Activated T-helper 1 cell treated with anti-CD3 and anti-CD28 coated beads, Interleukin-12 subunit alpha, Interleukin-12 subunit beta, Interleukin-2, Interleukin-4 antibody, amounts not matched to agents 30 ng/mL and 10 ng/mL and 1 ng/mL, durations not matched to agents 14 hours and 24 hours and 36 hours (primary cell): ENCODE measurements at regions not wholly inside any gene's neighbourhood (a gene's known extent, or its start where the extent isn't known, plus 50 kb on each side); places are given as distances from the start of the nearest gene placed in this dataset.

Experiments
- DNase-seq: peaks from one replicate; pipeline ENCODE4 v3.0.0; 2021; ENCODE audit warnings: low spot score
- H3K27ac Mint-ChIP-seq: one replicate; pipeline ENCODE4 v1.8.0; 2021; ENCODE audit warnings: mild to moderate bottlenecking, mixed read lengths
- H3K27me3 Mint-ChIP-seq: one replicate; pipeline ENCODE4 v1.8.0; 2022; ENCODE audit warnings: mild to moderate bottlenecking, moderate library complexity, mixed read lengths; ENCODE audit not compliant: insufficient read depth
- H3K36me3 Mint-ChIP-seq: one replicate; pipeline ENCODE4 v1.8.0; 2021; ENCODE audit warnings: low read depth, mixed read lengths
- H3K4me1 Mint-ChIP-seq: one replicate; pipeline ENCODE4 v1.8.0; 2021; ENCODE audit warnings: low read depth, mixed read lengths
- H3K4me3 Mint-ChIP-seq: one replicate; pipeline ENCODE4 v1.8.0; 2021; ENCODE audit warnings: mild to moderate bottlenecking, moderate library complexity, mixed read lengths
- H3K9me3 Mint-ChIP-seq: one replicate; pipeline ENCODE4 v1.8.0; 2021; ENCODE audit warnings: mixed read lengths
- intact Hi-C: fragments of 100-400 bp; cut with micrococcal nuclease; formaldehyde crosslinking; loops from one replicate; pipeline ENCODE4 v1.15.1; 2024

DNA sequence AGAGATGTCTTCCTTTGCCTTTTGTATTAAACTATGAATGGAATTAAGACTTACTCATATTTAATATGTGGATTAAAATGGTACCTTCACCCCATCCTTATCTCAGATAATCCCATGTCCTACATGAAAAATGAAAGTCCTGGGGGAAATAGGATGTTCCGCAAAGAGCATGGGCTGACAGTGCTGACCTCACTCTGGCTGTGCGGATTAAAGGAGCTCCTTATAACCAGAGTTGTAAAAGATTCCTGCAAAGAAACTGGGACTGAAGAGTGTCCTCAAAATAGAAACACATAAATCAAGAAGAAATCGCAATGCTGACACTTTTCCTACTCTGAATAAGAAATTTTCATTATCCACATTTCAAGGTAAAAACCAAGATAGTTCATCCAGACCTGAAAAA lies 384.5 kb downstream of the LIG4 start:
- Mint-ChIP-seq H3K27me3 (no peaks in the 10 kb centered on the region), H3K9me3 (no peaks in the 10 kb centered on the region), H3K36me3 (no peaks in the 10 kb centered on the region), H3K4me1 (no peaks in the 10 kb centered on the region), H3K27ac (no peak overlapping the region), H3K4me3 (no peak overlapping the region)
- intact Hi-C loops: no loop called here
- no peak for DNase-seq

DNA sequence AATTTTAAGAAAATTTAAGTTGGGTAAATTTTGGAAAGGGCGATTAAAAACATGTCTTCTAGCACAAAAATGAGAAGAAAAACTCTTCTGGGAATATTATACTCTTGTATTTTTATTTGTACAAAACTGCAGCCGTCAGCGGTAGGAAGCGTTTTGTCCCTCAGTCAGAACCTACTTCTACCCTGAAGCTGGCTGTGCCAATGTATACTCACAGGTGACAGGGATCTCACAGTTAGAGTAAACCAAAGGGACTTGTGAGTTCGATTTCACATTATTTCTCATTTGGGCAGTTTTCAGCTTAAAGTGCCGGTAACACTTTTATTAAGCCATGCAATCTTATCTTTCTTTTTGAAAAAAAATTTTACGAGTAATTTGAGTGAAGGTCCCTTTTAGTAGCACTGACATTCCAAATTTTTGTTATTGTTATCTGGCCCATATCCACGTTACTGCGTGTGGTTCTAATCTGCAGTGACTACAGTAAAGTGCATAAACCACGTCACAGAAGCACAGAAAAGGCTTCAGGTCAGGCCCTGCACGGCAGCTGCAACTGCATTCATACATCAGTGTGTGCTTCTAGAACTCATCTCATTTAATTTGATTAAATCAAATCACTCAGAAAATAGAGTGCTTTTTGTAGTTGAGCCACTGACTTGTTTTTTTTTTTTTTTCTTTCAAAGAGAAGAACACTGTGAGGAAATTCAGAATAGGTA lies 387.3 kb downstream of the LIG4 start:
- H3K27me3 Mint-ChIP-seq: no peaks in the 10 kb centered on the region
- intact Hi-C loops: no loop called here

DNA sequence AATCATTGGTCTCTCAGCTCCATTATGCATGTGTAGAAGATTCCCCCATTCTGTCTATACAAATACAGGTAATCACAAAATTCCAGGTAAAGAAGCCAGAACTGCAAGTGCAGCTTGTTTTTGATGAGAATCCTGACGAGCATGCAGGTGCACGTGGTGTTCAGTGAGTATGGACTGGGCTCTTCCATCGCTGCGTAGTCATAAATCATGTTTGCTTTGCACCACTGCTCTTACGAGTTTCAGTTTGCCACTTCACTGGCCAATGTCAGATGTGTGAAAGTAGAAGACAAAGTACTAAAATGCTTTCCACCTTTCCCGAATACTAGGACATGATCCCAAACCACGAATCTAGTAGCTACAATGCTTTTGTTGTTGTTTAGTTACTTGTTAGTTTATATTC lies 390.7 kb downstream of the LIG4 start:
- Mint-ChIP-seq H3K4me3 (no peak overlapping the region), H3K36me3 (no peaks in the 10 kb centered on the region), H3K4me1 (no peaks in the 10 kb centered on the region), H3K27ac (no peak overlapping the region), H3K27me3 (no peaks in the 10 kb centered on the region), H3K9me3 (no peaks in the 10 kb centered on the region)
- intact Hi-C loops: no loop called here
- no peak for DNase-seq

More for the DNA sequence above, 387.3 kb downstream of the LIG4 start:
- Mint-ChIP-seq H3K36me3 (no peaks in the 10 kb centered on the region), H3K4me1 (no peaks in the 10 kb centered on the region), H3K9me3 (no peaks in the 10 kb centered on the region), H3K27ac (no peak overlapping the region), H3K4me3 (no peak overlapping the region)
- DNase-seq: no peak

DNA sequence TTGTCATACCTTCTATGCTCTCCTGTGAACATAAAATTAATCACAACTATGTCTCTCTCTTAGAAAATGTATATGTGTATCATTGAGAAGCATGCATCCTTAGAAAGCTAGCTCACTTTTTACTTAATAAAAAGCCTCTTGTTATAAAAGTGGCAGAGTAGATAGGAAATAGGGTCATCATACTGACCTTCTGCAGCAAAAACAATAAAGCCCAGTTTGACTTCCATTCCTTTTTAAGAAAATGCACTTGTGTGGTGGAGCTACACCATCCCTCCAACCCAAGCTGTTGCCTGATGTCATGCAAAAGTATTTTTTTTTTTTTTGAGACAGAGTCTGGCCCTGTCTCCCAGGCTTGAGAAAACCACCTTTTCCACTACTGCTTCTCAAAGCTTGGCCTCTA lies 393.3 kb downstream of the LIG4 start:
- intact Hi-C loops: no loop called here
- no peaks in the 10 kb centered on the region for H3K27me3 Mint-ChIP-seq
- H3K36me3 Mint-ChIP-seq: no peaks in the 10 kb centered on the region
- DNase-seq: no peak
- H3K9me3 Mint-ChIP-seq: no peaks in the 10 kb centered on the region
- no peak overlapping the region for H3K27ac Mint-ChIP-seq
- H3K4me3 Mint-ChIP-seq: no peak overlapping the region
- no peaks in the 10 kb centered on the region for H3K4me1 Mint-ChIP-seq

DNA sequence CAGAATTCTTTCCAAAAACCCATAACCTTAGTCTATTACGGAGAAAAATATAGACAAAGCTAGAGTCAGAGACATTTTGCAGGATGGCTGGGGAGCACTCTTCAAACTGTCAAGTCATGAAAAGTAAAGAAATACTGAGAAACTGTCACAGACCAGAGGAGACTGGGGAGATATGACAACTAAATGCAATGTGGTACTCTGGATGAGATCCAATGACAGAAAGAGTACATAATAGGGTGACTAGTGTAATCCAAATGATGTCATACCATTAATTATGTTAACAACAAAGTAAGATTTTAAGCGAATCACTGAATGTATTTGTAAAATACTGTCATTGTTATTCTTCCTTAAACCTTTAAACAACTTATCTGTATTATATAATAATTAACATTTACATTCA lies 393.8 kb downstream of the LIG4 start:
- H3K4me3 Mint-ChIP-seq: no peak overlapping the region
- no peaks in the 10 kb centered on the region for H3K9me3 Mint-ChIP-seq
- no peaks in the 10 kb centered on the region for H3K36me3 Mint-ChIP-seq
- H3K27me3 Mint-ChIP-seq: no peaks in the 10 kb centered on the region
- no peak overlapping the region for H3K27ac Mint-ChIP-seq
- no peaks in the 10 kb centered on the region for H3K4me1 Mint-ChIP-seq
- intact Hi-C loops: no loop called here
- DNase-seq: no peak

DNA sequence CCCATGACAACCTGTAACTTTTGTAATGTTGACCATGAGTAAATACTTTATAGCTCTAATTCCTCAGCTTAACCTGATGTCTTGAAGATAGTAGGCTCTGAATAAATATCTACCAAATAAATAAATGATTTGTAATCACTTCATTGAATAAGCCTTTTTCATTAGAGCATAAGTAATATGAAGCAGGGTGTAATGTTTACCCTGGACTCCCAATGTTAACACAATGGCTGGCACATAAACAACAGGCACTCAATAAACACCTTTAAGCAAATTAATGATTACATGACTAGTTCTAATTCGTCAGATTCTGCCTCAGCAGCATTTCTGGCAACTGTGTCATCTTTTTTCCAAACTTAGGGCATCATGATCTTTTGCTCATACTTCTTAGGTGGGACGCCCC lies 396.3 kb downstream of the LIG4 start:
- Mint-ChIP-seq H3K27ac (no peak overlapping the region), H3K4me1 (no peaks in the 10 kb centered on the region), H3K27me3 (no peaks in the 10 kb centered on the region), H3K36me3 (no peaks in the 10 kb centered on the region), H3K9me3 (no peaks in the 10 kb centered on the region), H3K4me3 (no peak overlapping the region)
- intact Hi-C loops: no loop called here
- DNase-seq: no peak

DNA sequence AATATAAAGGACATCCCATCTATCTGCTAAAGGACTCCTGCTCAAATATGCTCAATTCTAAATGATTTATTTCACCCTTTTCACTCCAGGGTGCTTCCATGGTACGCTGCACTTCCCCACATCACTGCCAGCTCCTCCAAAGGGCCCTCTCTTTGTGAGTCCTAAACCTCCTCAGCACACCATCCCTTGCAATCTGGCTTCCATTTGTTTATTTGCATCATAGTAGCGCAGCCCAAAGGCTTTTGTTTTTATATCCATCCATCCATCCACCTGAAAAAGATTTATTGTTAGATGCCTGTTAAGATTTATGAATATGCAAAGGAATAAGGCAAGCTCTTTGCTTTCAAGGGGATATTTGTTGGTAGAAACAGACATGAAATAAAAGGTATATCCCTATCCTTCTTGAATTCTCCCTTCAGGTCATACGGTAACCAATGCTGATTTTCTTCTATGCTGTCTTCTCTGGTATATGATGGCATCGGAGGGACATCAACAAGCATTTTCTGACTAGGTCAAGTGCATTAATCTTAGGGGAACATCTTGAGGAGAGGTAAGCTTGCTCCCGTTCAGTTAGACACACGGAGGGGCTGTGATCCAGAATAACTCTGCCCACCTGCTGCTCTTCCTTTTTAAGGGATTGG lies 397.6 kb downstream of the LIG4 start:
- intact Hi-C loops: no loop called here
- no peaks in the 10 kb centered on the region for H3K27me3 Mint-ChIP-seq
- H3K36me3 Mint-ChIP-seq: no peaks in the 10 kb centered on the region
- no peaks in the 10 kb centered on the region for H3K9me3 Mint-ChIP-seq
- H3K27ac Mint-ChIP-seq: no peak overlapping the region
- no peaks in the 10 kb centered on the region for H3K4me1 Mint-ChIP-seq
- no peak for DNase-seq
- no peak overlapping the region for H3K4me3 Mint-ChIP-seq

DNA sequence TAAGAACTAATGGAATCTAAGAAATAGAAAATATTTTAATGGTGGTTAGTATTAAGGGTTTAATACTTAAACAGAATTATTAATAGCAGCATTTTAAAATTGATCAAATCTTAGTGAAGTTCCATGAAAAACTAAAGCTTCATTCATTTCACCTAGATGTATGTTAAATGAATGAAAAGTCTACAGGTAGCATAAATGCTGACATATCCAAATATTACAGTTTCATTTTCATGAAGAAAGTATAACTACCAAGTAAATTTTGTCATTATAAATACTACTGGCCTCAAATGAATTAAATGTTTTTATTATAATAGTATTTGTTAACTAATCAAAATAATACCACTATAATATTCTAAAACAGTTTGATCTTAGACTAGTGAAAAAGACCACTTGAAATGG lies 403.3 kb downstream of the LIG4 start:
- no peaks in the 10 kb centered on the region for H3K36me3 Mint-ChIP-seq
- no peak overlapping the region for H3K27ac Mint-ChIP-seq
- no peaks in the 10 kb centered on the region for H3K9me3 Mint-ChIP-seq
- H3K4me3 Mint-ChIP-seq: no peak overlapping the region
- no peak for DNase-seq
- H3K27me3 Mint-ChIP-seq: no peaks in the 10 kb centered on the region
- intact Hi-C loops: no loop called here
- no peaks in the 10 kb centered on the region for H3K4me1 Mint-ChIP-seq

DNA sequence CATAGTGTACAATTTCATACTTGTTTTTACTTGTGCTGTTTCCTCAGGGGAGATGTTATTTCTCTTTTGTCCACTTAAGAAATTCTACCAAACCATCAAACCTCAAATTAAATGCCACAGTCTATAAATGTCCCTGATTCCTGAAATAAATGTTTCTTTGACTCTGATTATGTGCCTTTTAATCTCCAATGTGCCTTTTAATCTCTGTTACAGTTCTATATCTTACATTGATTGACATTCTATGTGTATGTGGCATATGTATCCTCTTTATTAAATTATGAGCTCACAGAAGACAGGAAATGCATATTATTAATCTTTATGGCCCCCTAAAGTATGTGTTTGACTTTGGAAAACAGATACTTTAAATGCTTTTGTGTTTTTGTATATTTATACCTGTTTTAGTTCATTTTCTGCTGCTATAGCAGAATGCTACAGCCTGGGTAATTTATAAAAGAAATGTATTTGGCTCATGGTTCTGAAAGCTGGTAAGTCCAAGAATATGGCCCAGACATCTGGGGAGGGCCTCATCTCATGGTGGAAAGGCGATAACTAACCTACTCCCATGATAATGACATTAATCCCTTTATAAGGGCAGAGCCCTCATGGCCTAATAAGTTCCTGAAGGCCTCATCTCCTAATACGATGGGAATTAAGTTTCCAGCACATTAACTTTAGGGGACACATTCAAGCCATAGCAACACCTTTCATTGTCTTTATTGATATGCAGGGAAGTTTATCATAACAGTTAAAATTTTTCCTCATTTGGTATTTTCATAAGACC lies 403.9 kb downstream of the LIG4 start:
- no peaks in the 10 kb centered on the region for H3K4me1 Mint-ChIP-seq
- H3K27ac Mint-ChIP-seq: no peak overlapping the region
- H3K4me3 Mint-ChIP-seq: no peak overlapping the region
- intact Hi-C loops: no loop called here
- no peaks in the 10 kb centered on the region for H3K36me3 Mint-ChIP-seq
- H3K9me3 Mint-ChIP-seq: no peaks in the 10 kb centered on the region
- H3K27me3 Mint-ChIP-seq: no peaks in the 10 kb centered on the region
- DNase-seq: no peak

DNA sequence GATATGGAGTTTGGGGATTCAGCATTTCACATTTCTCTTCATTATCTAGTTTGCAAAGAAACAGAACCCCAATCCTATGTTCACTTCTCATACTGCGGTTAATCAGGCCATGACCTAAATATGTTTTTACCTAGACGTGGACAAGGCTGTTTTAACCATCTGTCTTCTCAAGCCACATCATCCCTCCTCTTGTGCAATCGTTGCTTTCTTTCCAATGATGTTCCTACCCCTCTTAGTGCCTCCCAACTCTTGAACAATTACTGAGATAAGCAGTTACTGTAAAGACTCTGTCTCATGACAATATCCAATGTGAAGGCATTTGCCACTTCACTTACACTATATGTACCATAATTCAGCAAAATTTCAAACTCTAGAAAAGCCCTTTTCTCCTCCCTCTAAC lies 406.2 kb downstream of the LIG4 start:
- no peak for DNase-seq

DNA sequence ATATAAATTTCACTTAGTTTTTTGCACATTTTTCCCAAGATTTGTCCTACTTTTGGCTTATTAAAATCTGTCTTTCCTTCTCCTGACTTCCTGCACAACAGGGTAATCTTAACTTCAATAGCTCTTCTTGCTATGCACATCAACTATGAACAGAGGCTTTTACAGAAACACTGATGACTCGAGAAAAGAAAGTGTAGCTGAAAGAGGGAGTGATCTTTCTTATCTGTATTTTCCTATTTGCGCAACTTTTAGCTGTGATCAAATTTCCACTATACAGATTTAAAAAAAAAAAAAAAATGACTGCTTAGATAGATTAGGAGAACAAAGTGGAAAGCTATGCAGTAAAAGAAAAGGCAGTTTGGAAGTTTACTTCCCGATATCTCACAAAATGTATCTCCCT lies 406.9 kb downstream of the LIG4 start:
- no peaks in the 10 kb centered on the region for H3K4me1 Mint-ChIP-seq
- H3K27ac Mint-ChIP-seq: no peak overlapping the region
- DNase-seq: no peak
- H3K36me3 Mint-ChIP-seq: no peaks in the 10 kb centered on the region
- no peaks in the 10 kb centered on the region for H3K27me3 Mint-ChIP-seq
- intact Hi-C loops: no loop called here
- H3K4me3 Mint-ChIP-seq: no peak overlapping the region
- no peaks in the 10 kb centered on the region for H3K9me3 Mint-ChIP-seq

More for the DNA sequence above, 406.2 kb downstream of the LIG4 start:
- Mint-ChIP-seq H3K4me1 (no peaks in the 10 kb centered on the region), H3K36me3 (no peaks in the 10 kb centered on the region), H3K4me3 (no peak overlapping the region), H3K9me3 (no peaks in the 10 kb centered on the region), H3K27ac (no peak overlapping the region), H3K27me3 (no peaks in the 10 kb centered on the region)
- intact Hi-C loops: no loop called here

DNA sequence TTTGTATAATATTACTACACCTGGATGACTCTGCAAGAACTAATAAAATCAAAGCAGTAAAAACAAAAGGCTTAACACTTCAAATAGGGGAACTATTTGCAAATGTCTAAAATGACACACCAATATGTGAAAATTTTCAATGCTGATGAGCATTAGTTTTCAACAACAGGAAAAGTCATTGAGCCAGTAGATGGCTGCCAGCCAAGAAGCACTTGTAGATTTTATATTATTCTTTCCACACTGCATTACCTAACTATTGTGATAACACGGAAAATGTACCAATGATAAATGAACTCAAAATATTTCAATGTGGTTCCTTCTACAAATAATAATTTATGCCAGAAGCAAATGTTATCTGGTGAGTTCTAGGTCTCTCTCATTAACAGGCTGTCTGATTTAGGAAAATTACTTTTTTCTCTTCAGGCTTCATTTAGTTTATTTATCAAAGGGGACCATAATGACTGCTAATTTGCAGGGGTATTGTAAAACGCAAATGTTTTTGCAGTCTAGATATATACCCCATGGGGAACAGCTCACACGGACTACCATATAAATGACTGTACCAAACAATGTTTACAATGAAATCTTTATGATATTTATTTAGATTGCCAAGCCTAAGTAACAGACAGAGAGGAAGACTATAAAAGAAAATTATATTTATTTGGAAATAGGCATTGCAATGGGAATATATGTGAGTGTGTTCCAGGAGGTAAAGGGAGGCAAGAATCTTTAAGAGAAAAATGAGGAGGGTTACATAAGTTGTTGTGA lies 407.8 kb downstream of the LIG4 start:
- H3K4me1 Mint-ChIP-seq: no peaks in the 10 kb centered on the region
- no peak overlapping the region for H3K4me3 Mint-ChIP-seq
- H3K9me3 Mint-ChIP-seq: no peaks in the 10 kb centered on the region
- H3K27me3 Mint-ChIP-seq: no peaks in the 10 kb centered on the region
- no peak overlapping the region for H3K27ac Mint-ChIP-seq
- no peaks in the 10 kb centered on the region for H3K36me3 Mint-ChIP-seq
- no peak for DNase-seq
- intact Hi-C loops: no loop called here

DNA sequence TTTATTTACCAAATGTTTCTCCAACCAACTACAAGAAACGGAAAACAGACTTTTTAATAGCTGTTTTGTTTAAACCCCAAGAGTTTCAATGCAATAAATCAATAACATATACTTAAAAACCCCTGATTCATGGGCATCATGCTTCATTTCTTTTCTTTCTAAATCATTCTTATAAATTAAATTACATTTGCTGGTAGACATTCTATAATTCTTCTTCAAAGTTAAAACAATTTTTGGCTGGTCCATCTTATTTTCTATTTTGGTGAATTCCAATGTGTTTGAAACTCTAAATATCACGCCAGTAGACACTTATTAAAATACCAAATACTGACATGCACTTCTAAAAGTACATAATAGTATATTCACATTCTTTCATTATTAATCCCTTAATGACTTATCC lies 408.6 kb downstream of the LIG4 start:
- H3K27me3 Mint-ChIP-seq: no peaks in the 10 kb centered on the region
- no peaks in the 10 kb centered on the region for H3K9me3 Mint-ChIP-seq
- DNase-seq: no peak
- no peak overlapping the region for H3K27ac Mint-ChIP-seq
- no peaks in the 10 kb centered on the region for H3K36me3 Mint-ChIP-seq
- intact Hi-C loops: no loop called here
- no peaks in the 10 kb centered on the region for H3K4me1 Mint-ChIP-seq
- H3K4me3 Mint-ChIP-seq: no peak overlapping the region
